Brain microvascular endothelial cell (primary cell): ENCODE measurements at regions not wholly inside any gene's neighbourhood (a gene's known extent, or its start where the extent isn't known, plus 50 kb on each side); places are given as distances from the start of the nearest gene placed in this dataset.

Source experiments
- DNase-seq: peaks from one replicate; pipeline ENCODE4 v3.0.0-alpha.2; 2020
- H3K27ac ChIP-seq: fragments of 250-450 bp; sonication (Bioruptor Pico); 2 replicates; pipeline ENCODE4 v1.5.1; 2020; ENCODE audit warnings: mild to moderate bottlenecking, moderate library complexity
- H3K27me3 ChIP-seq: fragments of 250-450 bp; sonication (Bioruptor Pico); replicated peaks from 2 replicates; pipeline ENCODE4 v1.5.1; 2020; ENCODE audit warnings: mild to moderate bottlenecking
- H3K36me3 ChIP-seq: fragments of 250-450 bp; sonication (Bioruptor Pico); replicated peaks from 2 replicates; pipeline ENCODE4 v1.5.1; 2020; ENCODE audit warnings: mild to moderate bottlenecking
- H3K4me3 ChIP-seq: 2 replicates; pipeline ENCODE4 v1.5.1; 2011; ENCODE audit warnings: low read depth, mild to moderate bottlenecking, control low read depth, low read length, moderate library complexity
- in situ Hi-C: cut with HindIII; loops from 2 replicates; pipeline ENCODE4 v1.10.0; 2017; ENCODE audit warnings: low sequenced_read_pairs, low pct_ligation_motif_present
- TF ChIP-seq, protein P1 (sequence below): IDR thresholded peaks from 2 replicates; pipeline ENCODE4 v1.5.1; 2011; ENCODE audit warnings: low read depth, mild to moderate bottlenecking, moderate library complexity, low read length, control low read depth, inconsistent platforms; ENCODE audit errors: missing control alignments

GRCh38 chr4:74653331-74654229, 140.7 kb downstream of the BTC start:
- H3K36me3 ChIP-seq = no peaks in the 10 kb centered on the region
- no peaks in the 10 kb centered on the region for H3K27me3 ChIP-seq
- in situ Hi-C loops = loop anchor here (25.0 kb wide), 1 partner anchor 116 kb away; no protein-coding TSS in a partner anchor
- H3K4me3 ChIP-seq = no peak overlapping the region
- TF ChIP-seq, protein P1, sequence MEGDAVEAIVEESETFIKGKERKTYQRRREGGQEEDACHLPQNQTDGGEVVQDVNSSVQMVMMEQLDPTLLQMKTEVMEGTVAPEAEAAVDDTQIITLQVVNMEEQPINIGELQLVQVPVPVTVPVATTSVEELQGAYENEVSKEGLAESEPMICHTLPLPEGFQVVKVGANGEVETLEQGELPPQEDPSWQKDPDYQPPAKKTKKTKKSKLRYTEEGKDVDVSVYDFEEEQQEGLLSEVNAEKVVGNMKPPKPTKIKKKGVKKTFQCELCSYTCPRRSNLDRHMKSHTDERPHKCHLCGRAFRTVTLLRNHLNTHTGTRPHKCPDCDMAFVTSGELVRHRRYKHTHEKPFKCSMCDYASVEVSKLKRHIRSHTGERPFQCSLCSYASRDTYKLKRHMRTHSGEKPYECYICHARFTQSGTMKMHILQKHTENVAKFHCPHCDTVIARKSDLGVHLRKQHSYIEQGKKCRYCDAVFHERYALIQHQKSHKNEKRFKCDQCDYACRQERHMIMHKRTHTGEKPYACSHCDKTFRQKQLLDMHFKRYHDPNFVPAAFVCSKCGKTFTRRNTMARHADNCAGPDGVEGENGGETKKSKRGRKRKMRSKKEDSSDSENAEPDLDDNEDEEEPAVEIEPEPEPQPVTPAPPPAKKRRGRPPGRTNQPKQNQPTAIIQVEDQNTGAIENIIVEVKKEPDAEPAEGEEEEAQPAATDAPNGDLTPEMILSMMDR = no peak
- no peak overlapping the region for H3K27ac ChIP-seq
- DNase-seq = no peak

GRCh38 chr4:74654230-74654681, 140.1 kb downstream of the BTC start:
- Histone ChIP-seq H3K27ac (no peak overlapping the region), H3K4me3 (no peak overlapping the region)
- in situ Hi-C loops = loop anchor here (25.0 kb wide), 1 partner anchor 117 kb away; no protein-coding TSS in a partner anchor

GRCh38 chr4:74656596-74656995, 137.7 kb downstream of the BTC start:
- TF ChIP-seq, protein P1 = no peak
- no peak overlapping the region for H3K27ac ChIP-seq
- H3K27me3 ChIP-seq = no peaks in the 10 kb centered on the region
- DNase-seq = no peak
- H3K36me3 ChIP-seq = no peaks in the 10 kb centered on the region
- in situ Hi-C loops = loop anchor here (25.0 kb wide), 1 partner anchor 119 kb away; no protein-coding TSS in a partner anchor
- H3K4me3 ChIP-seq = no peak overlapping the region

More at GRCh38 chr4:74654230-74654681, 140.1 kb downstream of the BTC start:
- TF ChIP-seq, protein P1 = no peak
- Histone ChIP-seq H3K36me3 (no peaks in the 10 kb centered on the region), H3K27me3 (no peaks in the 10 kb centered on the region)
- DNase-seq = peak; percentile 51

DNA sequence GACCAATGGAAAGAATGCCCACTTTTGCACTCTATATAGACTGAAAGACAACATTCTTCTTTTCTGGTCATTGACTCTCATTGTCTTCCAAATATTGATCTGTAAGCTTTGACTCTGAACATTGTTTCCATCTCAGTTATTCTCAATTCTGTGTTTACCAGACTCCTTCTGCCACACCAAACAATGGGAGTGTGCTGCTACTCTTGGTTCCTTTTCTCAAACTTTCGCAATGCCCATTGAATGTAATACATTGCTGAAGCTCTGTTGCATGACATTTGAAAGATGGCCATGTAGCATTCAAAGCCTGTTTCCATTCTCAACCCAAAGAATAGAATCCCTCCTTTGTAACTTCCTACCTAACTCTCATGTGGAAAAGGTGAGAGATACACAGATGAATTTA, 136.2 kb downstream of the BTC start:
- H3K36me3 ChIP-seq = no peaks in the 10 kb centered on the region
- H3K27ac ChIP-seq = no peak overlapping the region
- no peak overlapping the region for H3K4me3 ChIP-seq
- TF ChIP-seq, protein P1 = no peak
- H3K27me3 ChIP-seq = no peaks in the 10 kb centered on the region
- DNase-seq = no peak
- in situ Hi-C loops = loop anchor here (25.0 kb wide), 1 partner anchor 121 kb away; no protein-coding TSS in a partner anchor

- Histone ChIP-seq H3K4me3 (no peak overlapping the region), H3K36me3 (no peaks in the 10 kb centered on the region), H3K27me3 (no peaks in the 10 kb centered on the region), H3K27ac (peak overlapping the region; percentile 11)
- in situ Hi-C loops = loop anchor here (25.0 kb wide), 1 partner anchor 122 kb away; no protein-coding TSS in a partner anchor
- peak; percentile 93 for DNase-seq
- TF ChIP-seq, protein P1 = no peak
These were observed 134.5 kb downstream of the BTC start for GRCh38 chr4:74659576-74660411.
